HUDEP-2 (cell line): ENCODE measurements at regions not wholly inside any gene's neighbourhood (a gene's known extent, or its start where the extent isn't known, plus 50 kb on each side); places are given as distances from the start of the nearest gene placed in this dataset.
A peak's percentile ranks its signal among the peaks of the same experiment; 100 is the strongest.
"Not testable (repeated sequence)": the region's sequence is repeated elsewhere in the genome, so short reads cannot be mapped to it uniquely, and the experiment has no call there.

Experiments
- DNase-seq, 76 experiments: peaks; one replicate each; lab custom pipeline; 2025; ENCODE audit not compliant: unreplicated experiment in 76 of 76; lab: John Stamatoyannopoulos, UW

GRCh38 chrX:23458957-23459356, 124.3 kb downstream of the PTCHD1 start:
- DNase-seq: not testable (repeated sequence)

GRCh38 chrX:23465105-23465791, 130.6 kb downstream of the PTCHD1 start:
- DNase-seq: no peak

DNA sequence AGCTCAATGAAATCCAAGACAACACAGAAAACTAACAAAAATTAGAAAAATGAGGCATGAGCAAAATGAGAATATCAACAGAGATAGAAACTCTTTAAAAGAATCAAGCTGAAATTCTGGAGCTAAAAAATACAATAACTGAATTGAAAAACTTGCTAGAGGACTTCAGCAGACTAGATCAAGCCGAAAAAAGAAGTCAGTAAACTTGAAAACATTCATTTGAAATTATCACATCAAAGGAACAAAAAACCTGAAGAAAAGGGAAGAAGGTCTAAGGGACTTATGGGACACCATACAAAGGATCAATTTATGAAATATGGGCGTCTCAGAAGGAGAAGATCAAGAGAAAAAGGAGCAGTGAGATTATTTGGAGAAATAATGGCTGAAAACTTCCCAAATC, 131.3 kb downstream of the PTCHD1 start:
- no peak for DNase-seq

GRCh38 chrX:23478056-23478455, 143.4 kb downstream of the PTCHD1 start:
- no peak for DNase-seq

DNA sequence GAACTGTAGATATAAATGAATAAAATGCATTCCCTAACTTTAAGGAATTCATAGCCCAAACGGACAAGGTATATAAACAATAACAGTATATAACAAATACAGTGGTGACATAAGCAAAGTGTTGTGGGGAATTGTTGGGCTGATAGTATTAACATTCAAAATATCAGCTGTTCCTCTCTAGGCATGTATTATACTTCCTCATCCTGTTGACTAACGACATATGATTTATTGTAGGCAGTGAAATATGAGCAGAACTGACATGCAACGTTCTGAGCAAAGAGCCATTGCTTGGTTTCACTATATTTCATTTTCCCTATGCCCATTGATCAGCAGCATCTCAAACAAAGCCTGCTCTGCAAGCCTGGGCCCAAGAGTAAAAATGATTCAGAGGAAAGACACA, 143.9 kb downstream of the PTCHD1 start:
- DNase-seq: no peak

GRCh38 chrX:23482561-23482960, 147.9 kb downstream of the PTCHD1 start:
- no peak for DNase-seq

DNA sequence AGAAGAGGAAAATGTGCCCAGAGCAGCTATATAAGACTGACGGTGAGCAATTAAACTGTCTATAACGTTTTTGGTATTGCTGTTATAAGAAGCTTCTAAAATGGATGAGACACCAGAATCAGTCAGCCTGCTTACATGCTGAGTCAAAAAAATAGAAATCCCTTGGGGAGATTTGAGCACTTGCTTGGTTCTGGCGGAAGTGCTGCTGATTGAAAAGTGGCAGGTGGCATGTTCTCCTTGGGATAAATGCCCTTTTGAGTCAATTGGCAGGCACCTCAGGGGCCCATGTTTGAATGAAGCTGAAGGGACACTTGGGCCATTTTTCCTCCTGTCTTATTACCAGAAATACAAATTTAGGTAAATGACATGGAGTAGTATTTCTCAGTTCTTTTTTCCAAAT, 148.7 kb downstream of the PTCHD1 start:
- DNase-seq: no peak

DNA sequence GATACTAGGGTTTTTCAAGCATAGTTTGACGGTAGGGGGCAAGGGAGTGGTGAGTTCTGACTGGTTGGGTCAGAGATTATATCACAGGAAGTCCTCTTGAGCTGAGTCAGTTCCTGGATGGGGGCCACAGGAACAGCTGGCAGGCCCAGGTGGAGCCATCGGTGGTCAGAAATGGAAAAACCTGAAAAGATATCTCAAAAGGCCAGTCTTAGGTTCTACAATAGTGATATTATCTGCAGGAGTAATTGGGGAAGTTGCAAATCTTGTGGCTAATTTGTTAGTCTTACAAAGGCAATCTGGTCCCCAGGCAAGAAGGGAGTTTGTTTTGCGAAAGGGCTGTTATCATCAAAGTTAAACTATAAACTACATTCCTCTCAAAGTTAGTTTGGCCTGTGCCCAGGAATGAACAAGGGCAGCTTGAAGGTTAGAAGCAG, 159.3 kb downstream of the PTCHD1 start:
- DNase-seq: peak in 1 of 76 experiments; percentile 1

DNA sequence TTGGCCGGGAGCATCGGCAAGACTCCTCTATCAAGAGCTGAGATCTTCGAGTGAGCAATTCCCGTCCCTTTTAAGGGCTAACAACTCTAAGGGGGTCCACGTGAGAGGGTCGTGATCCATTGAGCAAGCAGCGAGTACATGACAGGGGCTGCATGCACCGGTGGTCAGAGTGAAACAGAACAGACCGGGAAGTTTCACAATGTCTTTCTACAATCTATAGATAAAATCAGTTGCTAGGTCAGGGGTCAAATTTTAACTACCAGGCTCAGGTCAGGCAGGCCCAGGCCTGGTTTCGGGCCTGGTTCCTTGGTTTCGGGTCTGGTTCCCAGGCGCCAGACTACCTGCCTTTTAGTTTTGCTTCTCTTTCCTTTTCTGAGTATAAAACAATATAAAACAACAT, 160.1 kb downstream of the PTCHD1 start:
- DNase-seq: no peak

DNA sequence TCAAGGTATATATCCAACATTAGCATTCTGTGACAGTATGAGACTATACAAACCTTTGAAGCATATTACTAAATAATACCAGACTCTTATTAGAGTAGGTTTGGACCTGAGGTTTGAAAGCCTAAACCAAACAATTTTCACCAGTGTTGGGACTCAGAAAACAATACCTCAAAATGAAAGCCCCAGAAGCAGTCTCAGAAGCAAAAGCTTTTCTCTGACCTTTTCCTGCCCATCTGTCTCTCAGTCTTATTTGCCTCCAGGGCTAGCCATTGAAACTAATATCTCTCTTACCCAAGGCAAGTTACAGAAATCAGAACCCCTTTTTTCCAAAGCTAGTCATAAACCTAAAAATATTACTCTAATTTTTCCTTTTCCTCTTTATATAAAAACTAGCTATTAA, 163.3 kb downstream of the PTCHD1 start:
- no peak for DNase-seq

- no peak for DNase-seq
These were observed 165.3 kb upstream of the PRDX4 start for GRCh38 chrX:23501974-23502373.

GRCh38 chrX:23503835-23504539, 163.3 kb upstream of the PRDX4 start:
- no peak for DNase-seq

- no peak for DNase-seq
These were observed 162.8 kb upstream of the PRDX4 start for GRCh38 chrX:23504540-23504884.

DNA sequence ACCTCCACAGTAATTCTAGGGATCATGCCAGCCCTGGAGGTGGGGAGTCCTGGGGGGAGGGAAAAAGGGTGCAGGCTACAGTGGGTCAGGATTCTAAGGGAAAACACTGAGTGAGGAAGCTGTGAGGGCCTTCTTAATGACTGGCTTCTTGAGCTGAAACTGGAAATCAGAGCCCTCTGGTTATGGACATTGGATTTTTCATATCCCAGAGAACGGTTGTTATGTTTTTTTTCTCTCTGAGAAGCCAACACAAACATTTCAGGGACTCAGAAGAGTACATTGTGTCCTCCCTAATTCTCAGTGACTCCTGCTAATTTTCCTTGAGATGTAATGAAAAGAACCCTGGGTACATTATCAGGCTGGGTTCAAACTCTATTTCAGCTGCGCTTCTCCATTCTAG, 162.4 kb upstream of the PRDX4 start:
- DNase-seq: no peak

- DNase-seq: no peak
These were observed 161.6 kb upstream of the PRDX4 start for GRCh38 chrX:23505531-23506303.

DNA sequence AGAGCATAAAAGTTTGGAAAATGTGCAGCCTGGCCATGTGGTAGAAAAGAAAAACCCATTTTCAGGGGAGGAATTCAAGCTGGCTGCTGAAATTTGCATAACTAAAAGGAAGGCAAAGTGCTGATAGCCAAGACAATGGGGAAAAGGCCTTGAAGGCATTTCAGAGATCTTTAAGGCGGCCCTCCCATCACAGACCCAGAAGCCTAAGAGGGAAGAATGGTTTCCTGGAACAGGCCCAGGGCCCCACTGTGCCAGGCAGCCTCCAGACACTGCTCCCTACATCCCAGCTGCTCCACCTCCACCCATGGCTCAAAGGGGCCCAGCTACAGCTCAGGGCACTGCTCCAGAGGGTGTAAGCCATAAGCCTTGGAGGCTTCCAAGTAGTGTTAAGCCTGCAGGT, 158.0 kb upstream of the PRDX4 start:
- no peak for DNase-seq

DNA sequence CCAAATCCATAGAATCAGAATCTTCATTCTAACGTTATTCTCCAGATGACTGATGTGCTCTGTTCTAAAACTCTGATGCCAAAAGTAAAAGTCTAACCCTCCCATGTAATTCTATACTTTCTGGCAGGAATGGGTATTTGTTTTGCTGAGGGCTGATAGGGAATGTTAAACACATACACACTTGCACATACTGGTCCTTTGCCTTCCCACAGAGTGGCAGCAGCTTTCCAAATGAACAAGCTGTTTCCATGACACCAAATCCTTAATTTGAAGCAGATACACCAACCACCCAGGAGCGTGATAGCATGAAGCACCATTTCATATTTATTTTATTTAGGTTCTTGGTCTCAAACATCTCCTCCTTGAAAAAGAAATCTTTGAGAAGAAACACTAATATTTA, 155.5 kb upstream of the PRDX4 start:
- DNase-seq: no peak

GRCh38 chrX:23513121-23513520, 154.2 kb upstream of the PRDX4 start:
- no peak for DNase-seq

DNA sequence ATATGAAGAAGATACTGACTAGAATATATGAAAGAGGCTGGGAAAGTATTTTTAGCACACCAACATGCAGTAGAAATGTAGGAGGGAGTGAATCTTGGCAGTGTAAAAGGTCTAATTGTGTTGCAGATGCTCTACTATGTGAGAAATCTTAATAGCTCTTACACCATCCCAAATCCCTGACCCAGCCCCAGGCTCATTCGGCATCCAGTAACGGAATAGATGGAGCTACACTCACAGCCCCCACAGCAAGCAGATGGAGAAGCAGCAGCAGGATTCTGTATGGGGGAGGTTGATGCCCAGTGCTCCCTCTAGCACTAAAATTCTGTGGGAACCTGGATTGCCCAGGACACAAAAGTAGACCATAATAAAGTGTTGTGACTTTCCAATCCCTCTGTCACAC, 153.2 kb upstream of the PRDX4 start:
- no peak for DNase-seq

DNA sequence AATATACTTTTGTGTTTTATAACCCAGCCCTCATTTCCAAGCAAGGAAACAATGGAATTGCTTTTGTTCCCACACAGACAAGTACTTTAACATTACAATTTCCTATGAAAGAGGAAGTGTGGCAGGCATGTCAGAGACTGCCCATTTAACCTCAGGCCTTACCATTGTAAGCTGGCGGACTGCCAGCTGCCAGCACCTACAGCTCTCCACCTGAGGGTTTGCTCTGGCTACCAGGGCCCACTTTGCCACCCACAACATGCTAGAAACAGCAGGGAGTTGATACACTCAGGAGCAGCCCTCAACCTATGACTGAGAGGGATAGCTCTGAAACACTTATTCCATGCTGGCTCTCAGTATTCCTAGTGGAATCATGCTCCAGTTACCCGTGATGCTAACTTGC, 152.3 kb upstream of the PRDX4 start:
- DNase-seq: no peak

DNA sequence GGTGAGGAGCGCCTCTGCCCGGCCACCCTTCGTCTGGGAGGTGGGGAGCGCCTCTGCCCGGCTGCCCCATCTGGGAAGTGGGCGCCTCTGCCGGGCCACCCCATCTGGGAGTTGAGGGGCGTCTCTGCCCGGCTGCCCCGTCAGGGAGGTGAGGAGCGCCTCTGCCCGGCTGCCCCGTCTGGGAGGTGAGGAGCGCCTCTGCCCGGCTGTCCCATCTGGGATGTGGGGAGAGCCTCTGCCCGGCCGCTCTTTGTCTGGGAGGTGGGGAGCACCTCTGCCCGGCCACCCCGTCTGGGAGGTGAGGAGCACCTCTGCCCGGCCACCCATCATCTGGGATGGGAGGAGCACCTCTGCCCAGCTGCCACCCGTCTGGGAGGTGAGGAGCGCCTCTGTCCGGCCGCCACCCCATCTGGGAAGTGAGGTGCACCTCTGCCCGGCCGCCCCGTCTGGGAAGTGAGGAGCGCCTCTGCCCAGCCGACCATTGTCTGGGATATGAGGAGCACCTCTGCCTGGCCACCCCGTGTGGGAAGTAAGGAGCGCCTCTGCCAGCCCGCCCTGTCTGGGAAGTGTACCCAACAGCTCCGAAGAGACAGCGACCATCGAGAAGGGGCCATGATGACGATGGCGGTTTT, 144.2 kb upstream of the PRDX4 start:
- DNase-seq: not testable (repeated sequence)
